Dermis blood vessel endothelial cell (primary cell): ENCODE measurements at regions not wholly inside any gene's neighbourhood (a gene's known extent, or its start where the extent isn't known, plus 50 kb on each side); places are given as distances from the start of the nearest gene placed in this dataset.

Experiments used
- DNase-seq: peaks from one replicate; pipeline ENCODE4 v3.0.0; 2010

GRCh38 chr10:1981976-1982375, 244.7 kb upstream of the ADARB2 start:
- DNase-seq: no peak

GRCh38 chr10:1980459-1980858, 243.1 kb upstream of the ADARB2 start:
- no peak for DNase-seq

DNA sequence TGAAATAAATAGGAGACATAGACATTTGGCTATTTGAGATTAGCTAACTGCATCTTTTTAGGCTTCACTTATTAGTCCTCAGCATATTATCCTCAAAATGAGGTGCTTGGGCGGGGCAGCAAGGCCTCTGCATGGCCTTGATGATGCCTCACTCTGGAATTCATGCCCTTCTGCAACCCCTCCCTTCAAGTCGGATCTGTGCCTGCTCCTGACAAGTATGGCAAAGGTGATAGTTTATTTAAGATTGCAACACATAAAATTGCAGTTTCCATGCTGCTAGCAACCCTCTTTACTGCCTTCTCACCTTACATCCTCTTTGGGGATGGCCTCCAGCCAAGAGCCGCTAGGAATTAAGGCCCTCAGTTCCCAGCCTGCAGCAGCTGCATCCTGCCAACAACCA, 241.3 kb upstream of the ADARB2 start:
- DNase-seq: no peak

GRCh38 chr10:1977461-1977860, 240.1 kb upstream of the ADARB2 start:
- DNase-seq: no peak

DNA sequence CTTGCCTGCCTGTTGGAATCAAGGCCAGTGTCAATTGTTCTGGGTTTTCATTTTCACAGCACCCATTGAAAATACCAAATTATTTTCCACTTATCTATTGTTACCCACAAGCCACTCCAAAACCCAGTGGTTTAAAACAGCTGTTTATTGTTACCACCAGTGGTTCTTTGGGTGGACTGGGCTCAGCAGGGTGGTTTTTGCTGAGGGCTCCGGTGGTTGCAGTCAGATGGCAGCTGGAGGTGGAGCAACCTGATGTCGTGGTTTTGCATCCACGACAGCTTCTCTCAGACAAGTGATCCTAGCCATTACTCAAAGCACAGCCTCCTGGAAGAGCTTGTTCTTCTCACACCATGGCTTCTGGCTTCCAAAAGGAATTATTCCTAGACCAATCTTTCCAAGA, 235.1 kb upstream of the ADARB2 start:
- DNase-seq: no peak

- no peak for DNase-seq
Measured at GRCh38 chr10:1968257-1969033, 231.1 kb upstream of the ADARB2 start.

- DNase-seq: no peak
Measured at GRCh38 chr10:1966712-1967376, 229.5 kb upstream of the ADARB2 start.

GRCh38 chr10:1964476-1964875, 227.2 kb upstream of the ADARB2 start:
- DNase-seq: no peak

DNA sequence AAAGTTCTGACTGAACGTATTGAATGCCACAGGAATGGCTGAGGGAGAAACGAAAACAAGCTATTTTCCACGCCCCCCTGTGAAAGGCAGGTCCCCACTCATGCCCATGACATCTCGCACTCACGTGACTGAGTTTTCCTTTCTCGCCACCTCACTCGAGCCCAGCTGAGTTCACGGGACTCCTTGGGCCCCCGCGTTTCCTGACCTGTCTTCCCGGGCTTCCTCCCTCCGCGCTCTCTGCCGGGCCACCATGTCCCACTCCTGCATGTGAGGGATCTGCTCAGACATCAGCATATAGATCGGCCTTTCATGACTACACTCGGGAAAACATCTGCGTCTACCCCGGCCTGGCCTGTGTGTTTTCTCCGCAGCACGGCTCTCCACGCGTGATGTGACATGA, 226.0 kb upstream of the ADARB2 start:
- no peak for DNase-seq

GRCh38 chr10:1961989-1962388, 224.7 kb upstream of the ADARB2 start:
- DNase-seq: no peak

DNA sequence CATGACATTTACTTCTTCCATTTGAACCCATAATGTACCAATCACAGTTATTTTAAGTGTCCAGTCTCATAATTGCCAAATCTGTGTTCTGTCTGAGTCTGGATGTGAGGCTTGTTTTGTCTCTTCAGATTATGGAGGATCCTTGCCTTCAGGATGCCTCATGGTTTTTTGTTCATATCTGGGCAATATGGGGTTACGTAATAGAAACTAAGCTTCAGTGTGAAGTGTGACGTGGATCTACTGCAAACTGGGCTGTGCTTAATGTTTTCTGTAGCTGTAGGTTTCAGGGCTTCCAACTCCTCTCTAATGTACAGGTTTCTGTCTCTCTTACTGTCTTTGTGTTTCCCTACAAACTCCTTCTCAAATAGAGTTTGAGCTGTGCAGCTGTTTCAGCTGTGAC, 223.7 kb upstream of the ADARB2 start:
- no peak for DNase-seq

DNA sequence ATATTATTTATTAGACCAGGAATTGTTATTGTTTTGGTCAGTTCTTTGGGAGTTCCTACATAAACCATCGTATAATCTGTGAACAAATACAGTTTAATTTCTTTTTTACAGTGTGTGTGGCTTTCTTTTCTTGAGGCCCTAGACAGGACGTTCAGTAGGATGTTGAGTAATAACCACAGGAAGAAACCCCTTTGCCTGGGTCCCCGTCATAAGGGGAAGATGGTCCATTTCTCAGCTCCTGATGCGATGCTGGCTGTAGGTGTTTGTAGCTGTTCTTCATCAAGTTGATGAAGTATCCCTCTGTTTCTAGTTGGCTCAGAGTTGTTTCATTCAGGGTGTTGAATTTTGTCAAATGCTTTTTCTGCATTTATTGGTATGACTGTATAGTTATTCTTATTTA, 219.7 kb upstream of the ADARB2 start:
- no peak for DNase-seq

- DNase-seq: no peak
Measured at GRCh38 chr10:1954300-1954699, 217.0 kb upstream of the ADARB2 start.

DNA sequence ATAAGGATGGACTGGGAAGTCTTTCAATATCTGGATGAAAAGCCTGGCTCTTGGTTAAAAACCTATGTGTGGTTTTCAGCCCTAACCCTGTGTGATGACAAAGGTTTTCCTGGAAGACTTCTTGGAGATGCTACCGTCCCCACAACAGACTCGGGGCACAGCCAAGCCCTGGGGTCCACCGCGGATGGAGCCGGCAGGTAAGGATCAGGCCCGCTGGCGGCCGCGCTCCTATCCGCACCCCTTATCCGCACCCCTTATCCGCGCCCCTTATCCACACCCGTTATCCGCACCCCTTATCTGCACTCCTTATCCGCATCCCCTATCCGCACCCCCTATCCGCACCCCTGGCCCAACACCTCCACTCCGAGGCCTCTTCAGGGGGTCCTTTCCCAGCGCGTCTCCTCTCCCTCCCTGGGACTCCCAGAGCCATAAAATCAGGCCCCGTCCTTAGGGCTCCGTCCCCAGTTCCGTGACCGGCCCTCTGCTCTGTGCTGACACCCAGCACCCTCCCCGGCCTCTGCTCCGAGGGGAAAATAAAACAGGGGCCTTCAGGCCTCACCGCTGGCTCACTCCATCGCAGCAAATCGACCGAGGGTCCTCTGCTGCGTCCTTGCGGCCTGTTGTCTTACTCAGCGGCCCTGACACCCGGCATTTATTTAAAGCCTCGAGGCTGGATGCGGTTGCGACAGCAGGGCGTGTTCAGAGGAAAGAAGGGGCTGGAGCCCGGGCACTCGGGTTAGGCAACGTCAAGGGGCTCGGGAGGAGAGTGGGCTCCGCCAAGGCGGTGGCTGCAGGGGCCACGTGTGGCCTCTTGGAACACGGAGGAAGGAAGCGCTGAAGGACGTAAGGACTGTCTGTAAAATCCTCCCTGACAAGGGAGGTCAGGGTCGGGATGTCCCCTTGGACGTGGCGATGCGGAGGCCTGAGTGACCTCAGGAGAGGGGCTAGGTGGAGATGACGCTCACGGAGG, 215.1 kb upstream of the ADARB2 start:
- no peak for DNase-seq

- DNase-seq: no peak
Measured at GRCh38 chr10:1950803-1951495, 213.6 kb upstream of the ADARB2 start.

DNA sequence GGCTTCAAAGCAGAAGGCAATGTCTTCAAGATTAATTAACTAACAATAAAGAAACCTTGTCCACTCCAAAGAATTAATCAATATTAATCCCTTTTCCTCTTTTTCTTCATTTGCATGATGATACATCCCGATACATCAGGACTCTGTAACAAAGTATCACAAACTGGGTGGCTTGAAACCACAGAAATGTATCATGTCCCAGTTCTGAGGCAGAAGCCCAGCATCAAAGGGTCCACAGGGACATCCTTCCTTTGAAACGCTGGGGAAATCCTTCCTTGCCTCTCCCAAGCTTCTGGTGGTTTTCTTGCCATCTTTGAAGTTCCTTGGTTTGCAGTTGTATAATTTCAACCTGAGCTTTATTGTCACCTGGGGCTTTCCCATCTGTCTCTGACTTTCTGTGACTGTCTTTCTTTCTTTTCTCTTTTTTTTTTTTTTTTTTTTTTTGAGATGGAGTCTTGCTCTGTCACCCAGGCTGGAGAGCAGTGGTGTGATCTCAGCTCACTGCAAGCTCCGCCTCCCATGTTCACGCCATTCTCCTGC, 210.2 kb upstream of the ADARB2 start:
- no peak for DNase-seq

DNA sequence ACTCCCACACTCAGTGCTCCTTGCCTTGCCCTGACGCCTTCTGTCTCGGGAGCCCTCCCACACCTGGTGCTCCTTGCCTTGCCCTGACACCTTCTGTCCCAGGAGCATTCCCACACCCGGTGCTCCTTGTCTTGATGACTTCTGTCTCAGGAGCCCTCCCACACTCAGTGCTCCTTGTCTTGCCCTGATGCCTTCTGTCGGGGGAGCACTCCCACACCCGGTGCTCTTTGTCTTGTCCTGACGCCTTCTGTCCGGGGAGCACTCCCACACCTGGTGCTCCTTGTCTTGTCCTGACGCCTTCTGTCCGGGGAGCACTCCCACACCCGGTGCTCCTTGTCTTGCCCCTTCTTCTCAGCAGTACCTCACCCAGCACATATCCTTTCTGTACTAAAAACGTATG, 207.2 kb upstream of the ADARB2 start:
- no peak for DNase-seq

- DNase-seq: no peak
Measured at GRCh38 chr10:1942478-1942877, 205.2 kb upstream of the ADARB2 start.

DNA sequence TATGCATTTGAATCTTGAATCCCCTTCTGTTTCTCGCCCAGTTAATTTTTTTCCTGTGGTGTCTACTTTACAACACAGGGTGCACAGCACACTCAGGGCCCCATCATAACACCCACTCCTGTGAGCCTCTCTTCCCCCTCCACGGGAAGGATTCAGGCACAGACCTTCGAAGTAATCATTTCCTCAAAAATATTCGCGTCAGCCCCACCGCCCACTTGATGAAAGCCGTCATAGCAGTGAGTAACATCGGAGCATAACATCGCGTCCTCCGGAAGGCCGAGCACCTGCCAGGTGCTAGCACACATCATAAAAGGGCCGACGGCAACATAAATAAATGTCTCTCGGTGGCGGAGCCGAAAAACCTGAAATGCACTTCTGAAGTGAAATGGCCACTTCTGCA, 201.7 kb upstream of the ADARB2 start:
- no peak for DNase-seq

DNA sequence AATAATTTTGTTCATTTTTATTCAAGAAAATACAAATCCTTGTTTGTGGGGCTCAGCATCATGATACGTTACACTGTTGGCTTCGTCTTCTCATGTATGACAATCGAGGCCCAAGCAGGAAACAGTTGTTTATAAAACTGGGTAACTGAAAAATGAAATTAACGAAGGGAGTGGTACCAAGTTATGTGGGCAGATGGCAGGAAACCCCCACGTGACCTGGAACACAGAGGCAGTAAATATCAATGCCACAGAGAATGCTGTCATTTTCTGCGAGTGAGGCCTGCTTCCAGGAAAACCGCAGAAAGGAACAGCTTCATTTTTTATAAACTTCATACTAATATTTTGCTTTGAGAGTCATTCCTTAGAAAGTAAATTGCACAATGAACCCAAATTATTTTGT, 201.0 kb upstream of the ADARB2 start:
- no peak for DNase-seq

DNA sequence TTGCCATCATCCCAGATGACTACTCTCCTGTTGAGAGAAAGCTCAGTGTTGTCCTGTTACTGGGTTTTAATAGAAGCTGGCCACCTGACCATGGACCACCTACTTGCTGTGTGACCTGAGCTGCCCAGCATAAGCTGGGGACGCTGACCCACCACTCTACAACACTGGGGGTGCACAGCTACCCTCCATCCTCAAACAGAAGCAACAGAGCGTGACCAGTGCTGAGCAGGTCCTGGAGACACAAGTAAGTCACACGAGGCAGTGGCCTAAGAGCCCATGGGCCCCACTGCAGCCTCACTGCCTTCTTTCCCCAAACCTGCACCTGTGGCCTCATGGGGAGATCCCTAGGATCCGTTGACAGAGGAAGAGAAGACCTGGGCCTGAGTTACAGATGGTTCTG, 198.6 kb upstream of the ADARB2 start:
- DNase-seq: no peak

DNA sequence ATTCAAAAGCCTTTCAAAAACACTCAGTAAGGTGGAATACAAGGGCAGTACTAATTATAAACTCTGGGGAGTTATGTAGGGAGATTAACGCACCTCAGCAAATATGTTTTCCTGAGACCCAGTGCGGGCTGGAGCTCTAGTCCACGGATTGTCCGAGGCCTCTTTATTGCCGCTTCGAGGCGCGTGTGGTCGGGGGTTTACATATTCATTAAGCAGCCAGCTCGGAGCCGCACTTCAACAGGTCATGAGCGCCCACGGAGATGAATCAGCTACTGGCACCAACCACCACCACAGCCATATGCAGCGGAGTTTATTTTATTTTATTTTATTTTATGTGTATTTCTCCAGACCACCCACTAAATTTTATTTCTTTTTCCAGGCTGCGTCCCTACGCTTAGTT, 195.9 kb upstream of the ADARB2 start:
- DNase-seq: no peak

DNA sequence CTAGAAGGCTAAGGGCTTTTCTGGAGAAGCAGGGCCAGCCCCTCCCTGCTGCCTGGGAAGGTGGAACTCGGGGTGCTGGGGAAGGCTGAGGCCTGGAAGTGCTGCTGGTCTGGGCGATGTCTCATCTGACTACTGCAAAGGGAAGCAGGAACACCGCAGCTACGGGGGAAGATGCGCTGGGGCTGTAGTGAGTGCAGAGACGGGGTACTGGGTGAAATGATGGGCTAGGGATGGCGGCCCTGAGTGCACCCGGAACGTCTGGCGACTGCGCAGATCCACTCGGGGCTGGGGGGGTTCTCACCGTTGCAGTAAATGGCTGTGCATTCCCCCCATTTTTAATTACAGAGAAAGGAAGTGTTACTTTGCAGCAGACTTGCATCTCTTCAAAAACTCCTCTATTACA, 195.4 kb upstream of the ADARB2 start:
- no peak for DNase-seq
